ENCODE measurements at regions not wholly inside any gene's neighbourhood (a gene's known extent, or its start where the extent isn't known, plus 50 kb on each side); places are given as distances from the start of the nearest gene placed in this dataset.

DNA sequence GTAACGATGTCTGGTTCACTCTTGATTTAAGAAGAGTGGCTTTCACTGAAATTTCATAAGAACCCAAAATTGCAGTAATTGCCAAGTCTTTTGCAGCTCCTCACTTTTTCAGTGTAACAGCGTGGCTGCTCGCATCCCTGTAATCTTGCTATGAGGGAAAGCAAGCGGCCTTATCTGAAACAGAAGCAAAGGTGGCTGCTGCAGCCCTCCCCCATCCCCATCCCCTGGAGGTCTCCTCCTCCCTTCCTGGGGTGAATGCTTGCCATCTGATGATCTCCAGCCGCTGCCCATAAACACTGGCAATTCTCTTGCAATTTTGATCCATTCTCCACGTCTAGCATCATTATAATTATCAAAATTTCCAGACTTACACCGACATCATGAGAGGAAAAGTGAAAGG, 182.5 kb upstream of the ASIC2 start:
- no peak for DNase-seq (ENCODE audit: low read depth in 3 of 3)

DNA sequence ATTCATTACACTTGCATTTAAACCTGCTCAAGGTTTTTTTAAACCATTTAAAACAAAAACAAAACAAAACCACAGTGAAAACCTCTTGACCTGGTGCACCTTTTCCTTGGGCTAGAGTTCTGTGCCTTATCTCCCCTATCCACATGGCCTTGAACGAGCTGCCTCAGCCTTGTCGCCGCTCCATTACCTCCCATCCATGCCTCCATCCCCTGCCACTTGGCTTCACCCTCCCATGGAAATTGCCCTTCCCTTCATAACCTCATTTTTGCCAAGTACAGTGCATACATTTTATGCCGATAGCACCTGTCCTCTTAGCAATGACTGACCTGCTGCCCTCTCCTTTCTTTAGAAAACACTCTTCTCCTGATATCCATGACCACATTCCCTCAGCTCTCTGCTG, 188.6 kb upstream of the ASIC2 start:
- DNase-seq (ENCODE audit: low read depth in 3 of 3), result no peak

DNA sequence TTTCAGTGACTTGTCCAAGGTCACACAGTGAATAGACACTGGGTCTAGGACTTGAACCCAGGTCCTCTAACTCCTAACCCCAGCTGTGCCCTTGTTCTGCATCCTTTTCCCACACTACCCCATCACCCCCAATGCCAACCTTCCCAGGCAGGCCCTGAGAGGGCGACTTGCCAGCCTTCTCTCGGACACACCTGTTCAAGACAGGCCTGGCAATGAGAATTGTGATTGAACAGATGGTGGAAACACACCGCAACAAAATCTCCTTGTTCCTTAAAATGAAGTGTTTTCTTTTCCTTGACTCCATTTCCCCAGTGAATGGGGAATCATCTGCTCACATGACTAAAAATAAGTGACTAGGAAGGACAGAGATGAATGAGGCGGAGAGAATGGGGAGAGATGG, 189.5 kb upstream of the ASIC2 start:
- no peak for DNase-seq (ENCODE audit: low read depth in 3 of 3)

- no peak for DNase-seq (ENCODE audit: low read depth in 3 of 3)
These were observed 191.5 kb upstream of the ASIC2 start for GRCh38 chr17:33484559-33484958.

DNA sequence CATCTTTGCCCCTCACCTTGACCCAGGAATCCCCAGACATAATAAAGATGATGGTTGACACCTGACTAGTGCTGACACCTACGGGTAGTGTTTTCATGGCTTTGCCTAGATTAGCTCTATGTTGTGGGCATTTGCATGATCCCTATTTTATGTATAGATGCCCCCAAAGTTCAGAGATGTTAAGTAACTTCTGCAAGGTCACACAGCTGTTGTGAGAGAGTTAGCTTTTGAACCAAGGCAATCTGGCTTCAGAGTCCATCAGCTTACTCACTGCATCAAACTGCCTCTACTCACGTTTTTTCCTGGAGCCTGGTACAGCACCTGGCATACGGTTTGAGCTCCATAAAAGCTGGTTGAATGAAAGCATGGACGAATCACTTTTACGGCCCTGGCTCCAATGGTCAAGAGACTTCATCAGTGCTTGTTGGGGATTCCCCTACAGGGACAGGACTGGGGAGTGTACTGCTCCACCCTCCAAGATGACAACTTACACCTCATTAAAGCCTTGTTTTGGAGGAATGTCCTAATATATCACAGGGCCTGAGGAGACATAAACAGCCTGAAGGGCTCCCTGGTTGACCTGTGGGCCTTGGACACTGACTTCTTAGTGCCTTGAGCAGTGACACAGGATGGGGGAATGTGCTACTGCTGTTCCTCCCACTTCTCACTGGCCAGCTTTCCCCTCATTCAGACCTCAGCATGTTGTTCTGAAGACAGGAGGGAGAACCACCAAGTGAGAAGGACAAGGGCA, 193.2 kb upstream of the ASIC2 start:
- DNase-seq (ENCODE audit: low read depth in 3 of 3), result no peak

- DNase-seq (ENCODE audit: low read depth in 3 of 3), result no peak
These were observed 194.2 kb upstream of the ASIC2 start for GRCh38 chr17:33487187-33487879.

DNA sequence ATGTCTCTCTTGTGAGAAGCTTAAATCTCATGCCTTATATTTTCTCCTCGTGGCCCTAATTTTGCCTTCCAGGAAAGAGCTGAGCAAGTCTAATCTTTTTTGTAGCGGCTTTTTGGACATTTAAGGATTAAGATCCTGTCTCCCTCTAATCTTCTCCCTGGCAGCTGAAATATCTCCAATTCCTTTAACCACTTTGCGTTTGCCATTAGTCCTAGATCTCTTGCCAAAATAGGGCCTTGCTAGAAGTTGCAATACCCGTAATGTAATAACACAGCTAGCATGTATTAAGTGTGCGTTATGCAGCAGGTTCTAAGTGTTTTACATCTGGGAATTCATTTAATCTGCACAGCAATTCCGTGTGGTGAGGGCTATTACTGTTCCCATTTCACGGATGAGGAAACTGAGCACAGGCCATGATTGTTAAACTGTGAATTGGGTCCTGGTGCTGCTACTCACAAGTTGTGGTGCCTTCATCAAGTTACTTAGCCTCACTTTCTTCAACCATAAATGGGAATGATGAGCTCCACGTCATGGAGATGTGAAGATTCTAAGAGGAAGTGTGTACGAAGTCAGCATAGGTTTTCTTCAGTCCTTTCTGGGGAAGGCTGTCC, 198.9 kb upstream of the ASIC2 start:
- DNase-seq (ENCODE audit: low read depth in 3 of 3), result no peak

DNA sequence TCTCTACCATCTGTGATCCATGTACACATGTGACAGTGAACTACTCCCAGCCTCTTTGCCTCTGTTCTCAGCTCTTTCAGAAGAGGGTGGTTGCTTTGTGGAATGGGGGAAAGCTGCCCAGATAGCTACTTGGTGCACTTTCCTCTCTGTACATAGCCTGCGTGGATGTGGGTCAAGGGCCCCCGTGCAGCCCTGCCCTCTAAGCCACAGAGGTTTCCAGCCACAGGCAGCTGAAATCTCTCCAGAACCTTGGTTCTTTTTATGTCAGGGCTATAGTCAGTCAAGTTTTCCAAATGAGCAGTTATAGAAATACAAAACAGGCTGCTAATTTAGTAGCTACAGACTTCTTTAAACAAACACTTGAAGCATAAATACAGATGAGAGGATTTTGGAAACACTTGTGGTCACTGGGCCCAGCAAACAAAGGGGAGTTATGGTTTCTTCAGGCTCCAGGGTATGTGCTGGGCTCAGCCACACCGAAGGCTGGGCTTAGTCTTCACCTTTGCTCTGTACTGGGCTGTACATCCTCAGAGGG, 199.7 kb upstream of the ASIC2 start:
- DNase-seq (ENCODE audit: low read depth in 3 of 3), result no peak

- no peak for DNase-seq (ENCODE audit: low read depth in 3 of 3)
These were observed 200.5 kb upstream of the ASIC2 start for GRCh38 chr17:33493566-33493965.

DNA sequence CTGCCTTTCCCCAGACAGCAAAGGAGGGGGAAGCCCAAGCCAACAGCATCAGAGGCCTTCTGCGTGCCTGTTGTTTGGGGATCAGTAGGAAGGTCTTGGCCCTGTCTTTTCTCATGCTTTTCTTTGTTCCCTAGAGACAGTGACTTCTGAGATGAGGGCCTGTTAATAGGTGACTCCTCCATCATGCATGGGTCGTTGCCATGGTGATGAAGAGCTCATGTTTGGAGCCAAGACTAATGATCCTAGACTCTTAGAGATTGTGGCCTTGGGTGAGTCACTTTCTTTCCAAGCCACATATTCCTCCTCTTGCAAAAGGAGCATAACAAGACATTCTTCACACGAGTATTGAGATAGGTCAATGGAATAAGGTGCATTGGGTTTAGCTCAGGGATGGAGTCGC, 201.1 kb upstream of the ASIC2 start:
- DNase-seq (ENCODE audit: low read depth in 3 of 3), result no peak

DNA sequence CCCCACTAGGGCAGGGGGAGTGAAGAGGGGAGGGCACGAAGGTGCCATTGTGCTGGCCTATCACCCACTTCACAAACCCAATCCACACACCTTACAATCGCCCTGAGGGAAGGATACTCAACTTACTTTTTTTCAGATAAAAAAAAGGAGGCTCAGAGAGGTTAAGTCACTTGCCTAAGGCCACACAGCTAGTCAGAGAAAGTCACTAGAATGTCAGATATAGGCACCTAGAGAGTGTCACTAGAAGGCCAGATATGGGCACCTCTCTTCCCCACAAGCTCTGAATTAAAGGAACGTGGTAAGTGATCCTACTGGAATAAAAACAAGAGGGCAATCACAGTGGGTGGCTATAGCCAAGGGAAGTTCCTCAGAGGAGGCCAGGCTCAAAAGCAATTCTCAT, 204.5 kb upstream of the ASIC2 start:
- no peak for DNase-seq (ENCODE audit: low read depth in 3 of 3)

DNA sequence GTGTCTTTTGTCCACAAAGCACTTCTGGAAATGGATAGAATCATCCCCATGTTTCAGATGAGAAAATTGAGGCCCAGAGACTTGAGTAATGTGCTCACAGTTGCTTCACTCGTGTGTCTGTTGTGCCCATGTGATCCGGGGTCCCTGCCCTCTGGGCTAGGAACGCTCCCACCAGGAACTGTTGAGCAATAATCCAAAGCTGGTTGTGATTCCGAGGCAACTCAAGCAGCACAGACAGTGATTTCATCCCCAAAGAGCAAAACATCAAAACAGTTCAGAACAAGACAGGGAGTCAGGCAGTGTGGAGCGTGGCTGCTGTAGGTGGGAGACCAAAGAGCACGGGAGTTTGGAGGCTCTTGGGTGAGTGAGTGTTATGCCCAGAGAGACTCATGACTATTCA, 205.0 kb upstream of the ASIC2 start:
- no peak for DNase-seq (ENCODE audit: low read depth in 3 of 3)

DNA sequence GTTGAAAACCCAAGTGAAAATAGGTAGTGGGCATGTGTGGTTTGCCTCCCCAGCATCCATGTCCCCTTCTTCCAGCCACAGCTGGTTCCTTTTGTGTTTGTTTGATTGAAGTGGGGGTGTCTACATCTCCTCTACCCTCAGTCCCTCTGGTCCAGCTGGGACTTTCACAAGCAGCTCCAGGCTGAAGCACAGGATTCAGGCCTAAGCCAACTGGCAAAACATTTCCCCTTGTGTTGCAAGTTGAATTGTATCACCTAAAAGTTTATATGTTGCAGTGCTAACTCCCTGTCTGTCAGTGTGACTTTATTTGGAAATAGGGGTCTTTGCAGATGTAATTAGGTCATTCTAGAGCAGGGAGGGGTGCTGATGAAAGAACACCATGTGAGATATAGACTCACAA, 205.9 kb upstream of the ASIC2 start:
- DNase-seq (ENCODE audit: low read depth in 3 of 3), result no peak

- DNase-seq (ENCODE audit: low read depth in 3 of 3), result no peak
These were observed 207.1 kb upstream of the ASIC2 start for GRCh38 chr17:33500151-33500550.

GRCh38 chr17:33501185-33501584, 208.1 kb upstream of the ASIC2 start:
- DNase-seq (ENCODE audit: low read depth in 3 of 3), result no peak

DNA sequence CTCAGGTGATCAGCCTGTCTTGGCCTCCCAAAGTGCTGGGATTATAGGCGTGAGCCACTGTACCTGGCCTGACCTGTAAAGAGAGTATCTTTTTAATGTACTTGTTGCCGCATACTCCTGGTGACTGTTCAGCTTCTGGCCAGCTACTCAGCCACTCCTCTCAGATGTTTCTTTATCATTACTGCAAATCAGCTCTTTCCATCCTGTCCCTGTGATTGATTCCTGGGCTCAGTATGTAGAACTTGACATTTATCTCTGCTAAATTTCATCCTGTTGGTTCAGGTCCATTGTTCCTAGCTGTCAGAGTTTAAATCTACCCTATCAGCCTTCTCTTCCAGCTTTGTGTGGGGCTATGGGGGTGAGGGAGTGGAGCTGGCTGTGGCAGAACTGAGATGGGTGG, 211.5 kb upstream of the ASIC2 start:
- no peak for DNase-seq (ENCODE audit: low read depth in 3 of 3)

GRCh38 chr17:33506889-33507650, 214.0 kb upstream of the ASIC2 start:
- DNase-seq (ENCODE audit: low read depth in 3 of 3), result no peak

- DNase-seq (ENCODE audit: low read depth in 3 of 3), result no peak
These were observed 215.1 kb upstream of the ASIC2 start for GRCh38 chr17:33508215-33508614.

- no peak for DNase-seq (ENCODE audit: low read depth in 3 of 3)
These were observed 216.2 kb upstream of the ASIC2 start for GRCh38 chr17:33509331-33509730.

- DNase-seq (ENCODE audit: low read depth in 3 of 3), result no peak
These were observed 218.6 kb upstream of the ASIC2 start for GRCh38 chr17:33511670-33512069.

GRCh38 chr17:33512113-33512512, 219.0 kb upstream of the ASIC2 start:
- DNase-seq (ENCODE audit: low read depth in 3 of 3), result no peak

- no peak for DNase-seq (ENCODE audit: low read depth in 3 of 3)
These were observed 220.7 kb upstream of the ASIC2 start for GRCh38 chr17:33513769-33514168.
